GM18861 (cell line): ENCODE measurements at regions not wholly inside any gene's neighbourhood (a gene's known extent, or its start where the extent isn't known, plus 50 kb on each side); places are given as distances from the start of the nearest gene placed in this dataset.

ENCODE experiments used
- ATAC-seq: cut with Tn5 transposase; IDR thresholded peaks from one replicate; pipeline ENCODE4 v1.9.1; 2021; ENCODE audit not compliant: unreplicated experiment

- ATAC-seq = no peak
These were observed 125.2 kb upstream of the CPEB4 start for GRCh38 chr5:173762930-173763329.

GRCh38 chr5:173763410-173763809 is 124.7 kb upstream of the CPEB4 start:
- ATAC-seq = no peak

DNA sequence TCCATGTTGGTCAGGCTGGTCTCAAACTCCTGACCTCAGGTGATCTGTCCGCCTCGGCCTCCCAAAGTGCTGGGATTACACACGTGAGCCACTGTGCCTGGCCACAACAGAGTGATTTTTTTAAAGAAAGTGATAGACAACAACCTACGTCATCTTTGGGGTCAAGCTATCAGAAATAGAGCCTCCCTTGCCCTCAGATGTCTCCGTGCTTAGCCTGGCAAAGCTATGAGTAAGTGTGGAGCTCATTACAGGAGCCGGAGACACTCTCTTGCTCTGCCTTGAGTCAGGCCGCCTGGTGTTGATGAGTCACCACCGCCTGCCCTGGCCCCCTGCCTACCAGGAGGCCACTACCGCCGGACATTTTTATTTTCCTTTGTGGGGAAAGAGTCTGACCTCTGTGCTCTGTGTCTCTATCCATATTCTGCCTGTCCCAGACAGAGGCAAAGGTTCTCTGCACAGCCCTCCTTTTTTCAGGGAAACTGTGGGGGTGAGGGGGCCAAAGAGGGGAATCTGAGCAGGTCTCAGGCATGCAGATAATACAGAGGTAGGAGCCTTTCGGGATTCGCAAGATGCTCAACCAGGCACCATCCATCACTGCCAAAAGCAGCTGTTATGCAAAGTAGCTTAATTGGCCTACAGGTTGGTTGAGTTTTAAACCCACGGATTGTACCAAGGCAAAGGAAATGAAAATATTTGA is 123.7 kb upstream of the CPEB4 start:
- no peak for ATAC-seq

DNA sequence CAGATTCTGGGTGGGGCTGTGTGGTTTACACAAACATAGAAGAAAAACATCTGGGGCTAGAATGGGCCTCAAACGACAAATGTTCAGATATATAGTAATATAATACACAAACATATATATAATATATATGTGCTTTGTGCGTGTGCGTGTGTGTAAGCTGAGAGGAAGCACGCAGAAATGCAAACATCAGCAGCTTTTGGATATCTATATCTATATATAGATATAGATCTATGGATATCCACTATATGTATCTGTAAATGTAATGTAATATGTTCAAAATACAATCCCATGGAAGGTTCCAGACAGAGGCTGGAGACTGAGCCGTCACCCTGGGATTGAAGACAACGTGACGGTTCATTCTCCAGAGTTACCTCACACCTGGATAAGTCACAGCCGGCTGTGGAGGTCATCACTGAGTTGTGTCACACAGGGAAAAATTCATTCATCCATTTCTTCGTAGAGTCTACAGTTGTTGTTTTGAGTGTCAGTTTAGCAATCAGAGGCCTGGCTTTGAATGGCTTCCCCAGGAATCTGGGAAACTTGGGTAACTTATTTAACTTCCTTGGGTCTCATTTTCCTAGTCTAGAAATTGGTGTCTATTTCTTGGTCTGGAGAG is 123.0 kb upstream of the CPEB4 start:
- ATAC-seq = no peak

GRCh38 chr5:173765661-173766060 is 122.5 kb upstream of the CPEB4 start:
- ATAC-seq = no peak

- ATAC-seq = no peak
These were observed 120.4 kb upstream of the CPEB4 start for GRCh38 chr5:173767574-173768266.

DNA sequence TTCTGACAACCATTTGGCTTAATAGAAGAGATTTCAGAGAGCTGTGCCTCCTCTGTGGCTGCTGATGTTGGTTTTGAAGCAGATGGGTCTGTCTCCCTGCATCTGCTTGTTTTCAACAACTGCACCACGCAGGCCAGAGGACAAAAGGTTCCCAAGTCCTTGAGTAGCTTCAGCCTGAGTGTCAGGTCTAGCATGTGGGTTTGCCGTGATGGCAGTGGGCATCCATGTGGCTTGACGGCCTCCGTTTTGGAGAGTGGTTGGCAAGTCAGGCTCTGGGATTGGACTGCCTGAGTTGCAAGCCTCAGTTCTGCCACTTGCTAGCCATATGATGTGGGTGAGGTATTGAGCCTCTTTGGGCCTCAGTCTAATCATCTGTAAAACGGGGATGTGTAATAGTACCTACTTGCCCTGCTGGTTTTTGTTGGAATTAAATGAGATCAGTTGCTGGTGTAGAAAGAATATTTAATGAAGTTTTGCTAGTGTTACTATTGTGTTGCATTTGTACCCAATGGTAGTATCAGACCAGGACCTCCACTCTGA is 119.8 kb upstream of the CPEB4 start:
- ATAC-seq = no peak

- no peak for ATAC-seq
These were observed 119.3 kb upstream of the CPEB4 start for GRCh38 chr5:173768891-173769290.

DNA sequence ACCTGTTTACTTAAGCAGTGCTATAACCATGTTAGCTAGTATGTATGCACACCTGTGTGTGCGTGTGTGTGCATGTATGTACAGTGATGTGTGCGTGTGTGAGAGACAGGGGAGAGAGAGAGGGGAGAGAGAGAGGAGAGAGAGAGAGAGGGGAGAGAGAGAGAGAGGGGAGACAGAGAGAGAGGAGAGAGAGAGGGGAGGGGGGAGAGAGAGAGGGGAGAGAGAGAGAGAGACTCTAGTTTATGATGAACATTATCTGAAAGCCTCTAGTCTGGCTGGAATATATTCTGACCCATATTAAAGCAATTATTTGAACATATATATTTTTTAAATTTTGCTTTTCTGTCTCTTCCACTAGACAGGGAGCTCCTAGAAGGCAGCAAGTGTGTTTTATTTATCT is 117.5 kb upstream of the CPEB4 start:
- no peak for ATAC-seq

DNA sequence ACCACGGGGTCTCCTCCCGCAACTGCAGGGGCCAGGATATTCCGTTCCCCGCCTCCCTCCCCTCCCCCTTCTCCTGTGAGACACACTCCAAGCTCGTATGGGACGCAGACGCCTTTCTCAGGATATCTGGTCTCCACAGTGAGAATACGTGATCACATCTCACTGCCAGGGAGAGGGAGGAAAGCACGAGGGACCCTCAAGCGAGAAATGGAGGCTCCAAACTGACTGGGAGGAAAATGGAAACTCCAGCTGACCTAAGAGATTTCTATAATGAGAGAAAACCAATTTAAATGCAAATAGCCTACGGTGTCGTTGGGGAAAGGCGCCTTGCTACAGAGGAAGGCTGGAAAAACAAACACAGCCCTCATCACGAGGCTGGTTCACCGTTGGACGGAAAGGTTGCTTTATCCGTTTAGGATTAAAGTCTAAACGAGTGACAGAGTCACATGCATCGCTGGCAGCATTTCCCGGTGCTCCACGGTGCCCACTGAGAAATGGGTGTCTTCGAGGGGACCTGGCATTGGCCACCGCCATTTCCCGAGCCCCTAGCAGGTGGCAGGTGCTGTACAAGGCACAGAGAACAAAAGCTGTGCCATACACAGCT is 116.9 kb upstream of the CPEB4 start:
- ATAC-seq = no peak

DNA sequence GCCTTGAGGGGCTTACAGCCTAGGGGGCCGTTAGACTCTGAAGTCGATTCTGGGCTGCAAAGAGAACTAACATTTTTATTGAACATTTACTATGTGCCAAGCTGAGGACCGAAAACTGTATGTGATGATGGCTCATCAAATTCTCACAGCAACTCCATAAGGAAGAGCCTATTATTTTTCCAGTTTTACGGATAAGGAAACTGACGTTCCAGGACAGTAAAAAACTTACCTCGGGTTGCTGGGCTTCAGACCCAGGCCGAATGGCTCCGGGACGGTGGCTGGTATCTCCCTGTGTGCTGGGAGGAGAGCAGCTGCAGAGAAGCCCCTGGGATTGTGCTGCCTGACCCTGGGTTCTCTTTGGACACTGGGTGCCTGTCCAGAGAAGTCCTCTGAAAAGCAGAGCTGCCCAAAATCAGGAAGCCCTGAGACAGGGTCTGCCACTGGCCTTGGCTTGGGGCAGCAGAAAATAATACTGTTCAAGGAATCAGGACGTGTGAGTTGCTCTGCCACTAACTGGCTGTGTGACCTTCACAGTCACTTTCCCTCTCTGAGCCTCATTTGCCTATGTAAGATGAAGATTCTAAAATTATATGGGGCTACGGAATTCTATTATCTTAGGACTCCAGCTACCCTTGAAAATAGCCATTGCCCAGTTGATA is 116.3 kb upstream of the CPEB4 start:
- no peak for ATAC-seq

DNA sequence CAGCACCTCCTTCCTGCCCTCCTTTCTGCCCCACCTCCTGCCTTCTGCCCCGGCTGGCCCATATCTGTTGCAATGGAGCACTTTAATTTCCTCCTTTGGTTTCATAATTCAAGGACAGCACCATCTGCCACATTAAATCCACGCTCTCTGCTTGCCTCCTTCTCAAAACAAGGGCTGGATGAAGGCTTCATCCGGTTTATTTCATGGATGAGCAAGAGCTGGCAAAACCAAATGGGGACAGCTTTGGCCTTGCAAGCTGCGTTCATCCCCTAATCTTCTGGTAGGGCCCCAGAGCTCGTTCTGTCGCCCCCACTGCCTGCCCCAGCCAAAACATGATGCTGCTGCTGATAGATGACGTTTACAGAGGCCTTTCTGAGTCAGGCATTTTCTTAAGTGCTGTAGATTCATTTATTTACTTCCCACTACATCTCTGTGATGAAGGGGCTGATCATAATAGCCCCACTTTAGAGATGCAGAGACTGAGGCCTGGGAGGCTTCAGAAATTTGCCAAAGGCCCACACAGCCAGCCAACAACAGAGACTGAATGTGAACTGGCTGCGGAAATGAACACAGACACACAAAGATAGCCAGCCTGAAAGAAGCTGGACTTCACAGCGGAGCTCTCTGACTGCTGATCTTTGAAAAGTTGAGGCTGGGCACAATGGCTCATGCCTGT is 115.6 kb upstream of the CPEB4 start:
- no peak for ATAC-seq

GRCh38 chr5:173774271-173774761 is 113.8 kb upstream of the CPEB4 start:
- no peak for ATAC-seq

- no peak for ATAC-seq
These were observed 112.6 kb upstream of the CPEB4 start for GRCh38 chr5:173775261-173776197.

DNA sequence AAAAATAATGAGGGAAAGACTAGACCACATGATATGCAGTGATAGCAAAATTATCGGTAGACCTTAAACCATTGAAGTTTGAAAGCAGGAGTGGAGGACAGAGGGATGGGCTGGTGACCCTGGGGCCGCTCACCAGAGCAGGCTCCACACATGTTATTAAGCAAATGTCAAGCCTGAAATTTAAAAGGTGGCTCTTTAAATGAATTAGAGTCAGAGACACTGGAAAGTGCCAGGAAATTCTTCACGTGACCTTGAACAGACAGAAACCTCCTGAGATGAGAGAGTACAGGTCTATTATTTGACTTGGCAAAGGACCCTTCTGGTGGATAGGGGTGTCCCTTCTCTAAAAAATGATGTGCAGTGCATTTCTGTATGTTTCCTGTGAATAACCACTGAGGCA is 111.0 kb upstream of the CPEB4 start:
- ATAC-seq = no peak

DNA sequence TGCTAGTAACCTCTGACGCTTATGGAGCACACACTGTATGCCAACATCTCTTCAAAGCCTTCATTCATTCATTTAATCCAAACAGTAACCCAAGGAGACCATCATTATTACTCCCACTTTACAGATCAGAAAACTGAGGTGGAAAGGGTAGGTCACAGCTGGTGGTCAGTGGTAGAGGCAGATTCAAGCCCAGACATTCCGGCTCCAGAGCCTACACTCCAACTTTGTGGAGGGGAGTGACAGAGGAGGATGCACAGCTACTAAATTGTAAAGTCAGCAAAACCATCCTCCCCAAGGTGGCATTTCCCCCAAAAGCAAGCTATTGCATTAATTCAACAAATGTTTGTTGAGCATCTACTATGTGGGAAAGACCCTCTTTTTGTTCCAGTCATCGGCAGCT is 110.5 kb upstream of the CPEB4 start:
- ATAC-seq = no peak

DNA sequence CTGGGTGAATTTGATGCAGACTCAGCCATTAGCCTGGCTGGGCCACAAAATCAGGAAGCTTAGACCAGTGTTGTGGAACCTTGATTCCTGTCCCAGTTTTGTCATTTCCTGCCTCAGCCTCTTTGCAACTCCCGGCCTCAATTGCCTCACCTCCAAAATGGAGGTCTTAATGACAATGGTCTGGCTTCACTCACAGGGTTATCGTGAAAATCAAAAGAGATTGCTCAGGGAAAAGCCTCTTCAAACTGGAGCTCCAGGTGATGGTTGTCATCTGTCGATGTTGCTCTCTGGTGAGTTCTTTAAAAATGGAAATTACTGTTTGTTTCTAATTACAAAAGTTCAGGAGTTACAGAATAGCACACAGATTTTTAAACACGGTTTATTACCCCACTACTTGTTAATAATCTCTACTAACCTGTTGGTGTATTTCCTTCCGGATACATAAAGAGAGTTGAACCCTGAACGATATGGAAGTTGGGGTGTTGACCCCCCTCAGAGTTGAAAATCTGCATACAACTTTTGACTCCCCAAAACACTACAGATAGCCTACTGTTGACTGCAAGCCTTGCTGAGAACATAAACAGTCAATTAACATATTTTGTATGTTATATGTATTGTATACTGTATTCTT is 109.9 kb upstream of the CPEB4 start:
- no peak for ATAC-seq

DNA sequence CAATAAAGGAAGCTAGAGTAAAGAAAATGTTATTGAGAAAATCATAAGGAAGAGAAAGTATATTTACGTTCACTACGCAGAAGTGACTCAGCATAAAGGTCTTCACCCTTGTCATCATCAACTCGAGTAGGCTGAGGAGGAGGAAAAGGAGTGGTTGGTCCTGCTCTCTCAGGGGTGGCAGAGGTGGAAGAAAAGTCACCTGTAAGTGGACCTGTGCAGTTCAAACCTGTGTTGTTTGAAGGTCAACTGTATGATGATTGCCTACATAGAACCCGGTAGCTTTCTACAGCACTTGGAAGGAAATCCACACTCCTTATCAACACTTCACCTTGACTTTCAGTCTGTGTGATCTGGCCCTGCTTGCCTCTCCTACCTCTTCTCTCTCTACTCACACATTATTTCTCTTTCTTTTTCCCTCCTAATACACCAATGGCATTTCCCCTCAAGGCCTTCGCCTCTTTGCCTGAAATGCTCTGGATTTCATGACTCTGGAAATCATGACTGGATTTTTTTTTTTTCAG is 109.3 kb upstream of the CPEB4 start:
- no peak for ATAC-seq
